ENCODE measurements at regions not wholly inside any gene's neighbourhood (a gene's known extent, or its start where the extent isn't known, plus 50 kb on each side); places are given as distances from the start of the nearest gene placed in this dataset.

DNA sequence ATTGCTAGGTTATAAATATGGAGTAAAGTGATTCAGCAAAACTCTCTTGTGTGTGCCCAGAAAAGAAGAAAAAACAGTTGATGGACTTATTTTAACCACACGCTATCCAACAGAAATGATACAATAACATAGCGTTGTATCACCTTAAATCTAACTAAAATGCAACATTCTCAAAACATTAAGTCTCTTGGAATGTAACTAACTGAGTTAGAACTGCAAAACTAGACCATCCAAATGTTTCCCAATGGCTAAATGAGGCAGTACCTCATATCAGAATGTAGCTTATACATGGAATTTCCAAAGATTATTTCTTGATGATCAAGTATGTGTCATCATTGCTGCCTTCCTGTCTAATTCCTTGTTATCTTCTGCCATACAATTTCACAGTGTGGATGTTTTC, 187.9 kb downstream of the CNTN3 start:
- H3K9me3 ChIP-seq (ENCODE audit: control insufficient read depth, low read length): no peaks in the 10 kb centered on the region
- H3K27ac ChIP-seq (ENCODE audit: low read depth, low read length, severe bottlenecking): no peak overlapping the region
- H3K36me3 ChIP-seq (ENCODE audit: control insufficient read depth, insufficient read depth, low read length): no peaks in the 10 kb centered on the region
- no CpG with 5 or more reads among the region's 2 CpGs for WGBS, 2 experiments (ENCODE audit: insufficient coverage in 2 of 2)
- no peaks in the 10 kb centered on the region for H3K4me1 ChIP-seq (ENCODE audit: control insufficient read depth, insufficient read depth, low read length, poor library complexity, severe bottlenecking)
- H3K4me3 ChIP-seq (ENCODE audit: extremely low read depth, insufficient read depth, low read length, poor library complexity, severe bottlenecking): no peak overlapping the region

- no CpG with 5 or more reads among the region's 2 CpGs for WGBS, 2 experiments (ENCODE audit: insufficient coverage in 2 of 2)
- Histone ChIP-seq H3K27ac (ENCODE audit: low read depth, low read length, severe bottlenecking) (no peak overlapping the region), H3K4me3 (ENCODE audit: extremely low read depth, insufficient read depth, low read length, poor library complexity, severe bottlenecking) (no peak overlapping the region), H3K36me3 (ENCODE audit: control insufficient read depth, insufficient read depth, low read length) (no peaks in the 10 kb centered on the region), H3K4me1 (ENCODE audit: control insufficient read depth, insufficient read depth, low read length, poor library complexity, severe bottlenecking) (no peaks in the 10 kb centered on the region), H3K9me3 (ENCODE audit: control insufficient read depth, low read length) (no peaks in the 10 kb centered on the region)
Observed at GRCh38 chr3:74423867-74424266, 190.6 kb downstream of the CNTN3 start.

GRCh38 chr3:74420538-74421124, 193.8 kb downstream of the CNTN3 start:
- Histone ChIP-seq H3K9me3 (ENCODE audit: control insufficient read depth, low read length) (no peaks in the 10 kb centered on the region), H3K27ac (ENCODE audit: low read depth, low read length, severe bottlenecking) (no peak overlapping the region), H3K4me1 (ENCODE audit: control insufficient read depth, insufficient read depth, low read length, poor library complexity, severe bottlenecking) (no peaks in the 10 kb centered on the region), H3K4me3 (ENCODE audit: extremely low read depth, insufficient read depth, low read length, poor library complexity, severe bottlenecking) (no peak overlapping the region), H3K36me3 (ENCODE audit: control insufficient read depth, insufficient read depth, low read length) (no peaks in the 10 kb centered on the region)
- WGBS, 2 experiments (ENCODE audit: insufficient coverage in 2 of 2): 80 to 100% methylated on average over 1 to 2 of the region's 2 CpGs

DNA sequence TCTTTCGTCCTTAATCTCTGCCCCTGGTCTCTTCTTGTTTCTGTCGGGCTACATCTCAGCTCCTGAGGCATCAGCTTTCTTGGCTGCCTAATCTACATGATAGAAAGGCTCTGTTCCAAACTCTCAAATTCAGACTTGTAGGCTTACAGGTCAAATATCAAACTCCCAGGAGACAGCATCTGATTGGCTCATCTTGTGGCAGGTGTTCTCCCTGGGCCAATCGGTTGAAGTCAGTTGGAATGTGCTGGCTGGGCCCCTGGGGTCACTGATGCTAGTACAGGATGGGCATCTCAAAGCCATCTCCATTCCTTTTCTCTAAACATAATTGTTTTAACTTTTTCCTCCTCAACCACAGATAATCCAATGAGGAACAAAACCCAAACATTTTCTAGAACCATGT, 198.7 kb downstream of the CNTN3 start:
- WGBS, 2 experiments (ENCODE audit: insufficient coverage in 2 of 2): 62 to 71% methylated on average over 3 of the region's 3 CpGs
- no peaks in the 10 kb centered on the region for H3K9me3 ChIP-seq (ENCODE audit: control insufficient read depth, low read length)

GRCh38 chr3:74413547-74414241, 200.8 kb downstream of the CNTN3 start:
- Histone ChIP-seq H3K9me3 (ENCODE audit: control insufficient read depth, low read length) (no peaks in the 10 kb centered on the region), H3K36me3 (ENCODE audit: control insufficient read depth, insufficient read depth, low read length) (no peaks in the 10 kb centered on the region)
- 59 to 100% methylated on average over 1 to 2 of the region's 3 CpGs for WGBS, 2 experiments (ENCODE audit: insufficient coverage in 2 of 2)

More for the DNA sequence above, 198.7 kb downstream of the CNTN3 start:
- no peak overlapping the region for H3K4me3 ChIP-seq (ENCODE audit: extremely low read depth, insufficient read depth, low read length, poor library complexity, severe bottlenecking)
- no peaks in the 10 kb centered on the region for H3K4me1 ChIP-seq (ENCODE audit: control insufficient read depth, insufficient read depth, low read length, poor library complexity, severe bottlenecking)
- H3K36me3 ChIP-seq (ENCODE audit: control insufficient read depth, insufficient read depth, low read length): no peaks in the 10 kb centered on the region
- no peak overlapping the region for H3K27ac ChIP-seq (ENCODE audit: low read depth, low read length, severe bottlenecking)

GRCh38 chr3:74410276-74410941, 204.1 kb downstream of the CNTN3 start:
- no peak overlapping the region for H3K4me3 ChIP-seq (ENCODE audit: extremely low read depth, insufficient read depth, low read length, poor library complexity, severe bottlenecking)
- H3K27ac ChIP-seq (ENCODE audit: low read depth, low read length, severe bottlenecking): no peak overlapping the region
- H3K36me3 ChIP-seq (ENCODE audit: control insufficient read depth, insufficient read depth, low read length): no peaks in the 10 kb centered on the region
- H3K4me1 ChIP-seq (ENCODE audit: control insufficient read depth, insufficient read depth, low read length, poor library complexity, severe bottlenecking): no peaks in the 10 kb centered on the region
- WGBS, 2 experiments (ENCODE audit: insufficient coverage in 2 of 2): 83% methylated on average over 1 of the region's 2 CpGs; no CpG with 5 or more reads in 1 of the 2 experiments
- no peaks in the 10 kb centered on the region for H3K9me3 ChIP-seq (ENCODE audit: control insufficient read depth, low read length)

More at GRCh38 chr3:74413547-74414241, 200.8 kb downstream of the CNTN3 start:
- H3K4me1 ChIP-seq (ENCODE audit: control insufficient read depth, insufficient read depth, low read length, poor library complexity, severe bottlenecking): no peaks in the 10 kb centered on the region
- no peak overlapping the region for H3K27ac ChIP-seq (ENCODE audit: low read depth, low read length, severe bottlenecking)
- no peak overlapping the region for H3K4me3 ChIP-seq (ENCODE audit: extremely low read depth, insufficient read depth, low read length, poor library complexity, severe bottlenecking)

GRCh38 chr3:74409066-74409465, 205.4 kb downstream of the CNTN3 start:
- Histone ChIP-seq H3K4me1 (ENCODE audit: control insufficient read depth, insufficient read depth, low read length, poor library complexity, severe bottlenecking) (no peaks in the 10 kb centered on the region), H3K4me3 (ENCODE audit: extremely low read depth, insufficient read depth, low read length, poor library complexity, severe bottlenecking) (no peak overlapping the region), H3K27ac (ENCODE audit: low read depth, low read length, severe bottlenecking) (no peak overlapping the region), H3K36me3 (ENCODE audit: control insufficient read depth, insufficient read depth, low read length) (no peaks in the 10 kb centered on the region), H3K9me3 (ENCODE audit: control insufficient read depth, low read length) (no peaks in the 10 kb centered on the region)

DNA sequence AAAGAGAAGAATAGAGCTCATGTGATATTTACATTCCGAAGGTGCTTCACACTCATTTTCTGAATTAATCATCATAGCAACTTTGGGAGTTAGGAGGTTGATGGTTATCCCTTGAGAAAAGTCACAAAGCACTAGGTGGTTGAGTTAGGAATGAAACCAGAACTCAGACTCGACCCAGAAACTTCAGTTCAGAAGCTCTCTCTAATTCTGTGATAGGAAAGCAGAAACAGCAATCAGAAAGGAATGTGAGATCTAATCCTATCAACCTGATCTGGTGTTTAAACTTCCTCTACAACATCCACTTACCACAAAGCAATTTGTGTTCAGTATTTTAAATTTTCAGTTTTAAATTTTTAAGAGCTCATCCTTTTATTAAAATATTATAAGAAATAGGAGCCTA, 211.2 kb downstream of the CNTN3 start:
- peaks cover 3% of the 10 kb centered on the region for H3K4me1 ChIP-seq (ENCODE audit: control insufficient read depth, insufficient read depth, low read length, poor library complexity, severe bottlenecking)
- WGBS, 2 experiments (ENCODE audit: insufficient coverage in 2 of 2): no CpG with 5 or more reads among the region's 2 CpGs
- H3K9me3 ChIP-seq (ENCODE audit: control insufficient read depth, low read length): no peaks in the 10 kb centered on the region
- no peak overlapping the region for H3K27ac ChIP-seq (ENCODE audit: low read depth, low read length, severe bottlenecking)
- H3K36me3 ChIP-seq (ENCODE audit: control insufficient read depth, insufficient read depth, low read length): no peaks in the 10 kb centered on the region
- no peak overlapping the region for H3K4me3 ChIP-seq (ENCODE audit: extremely low read depth, insufficient read depth, low read length, poor library complexity, severe bottlenecking)

DNA sequence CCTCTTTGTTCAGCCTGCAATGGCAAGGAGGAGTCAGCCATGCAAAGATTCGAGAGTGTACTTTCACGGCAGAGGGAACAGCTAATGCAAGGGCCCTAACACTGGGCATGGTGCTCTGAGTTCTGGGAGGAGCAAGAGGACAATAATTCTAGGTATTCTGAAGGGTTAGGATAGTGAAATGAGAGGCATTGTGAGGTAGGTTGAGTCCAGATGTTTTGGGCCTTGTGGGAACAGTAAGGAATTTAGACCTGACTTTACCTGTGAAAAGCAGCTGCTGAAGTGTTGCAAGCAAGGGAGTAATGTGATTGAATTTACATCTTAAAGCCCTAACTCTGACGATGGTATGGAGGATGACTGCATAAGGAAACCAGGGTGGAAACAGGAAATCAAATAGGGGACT, 211.6 kb downstream of the CNTN3 start:
- Histone ChIP-seq H3K36me3 (ENCODE audit: control insufficient read depth, insufficient read depth, low read length) (no peaks in the 10 kb centered on the region), H3K4me3 (ENCODE audit: extremely low read depth, insufficient read depth, low read length, poor library complexity, severe bottlenecking) (no peak overlapping the region), H3K27ac (ENCODE audit: low read depth, low read length, severe bottlenecking) (no peak overlapping the region), H3K4me1 (ENCODE audit: control insufficient read depth, insufficient read depth, low read length, poor library complexity, severe bottlenecking) (peaks cover 3% of the 10 kb centered on the region), H3K9me3 (ENCODE audit: control insufficient read depth, low read length) (no peaks in the 10 kb centered on the region)
- WGBS, 2 experiments (ENCODE audit: insufficient coverage in 2 of 2): 56 to 57% methylated on average over 3 of the region's 3 CpGs

DNA sequence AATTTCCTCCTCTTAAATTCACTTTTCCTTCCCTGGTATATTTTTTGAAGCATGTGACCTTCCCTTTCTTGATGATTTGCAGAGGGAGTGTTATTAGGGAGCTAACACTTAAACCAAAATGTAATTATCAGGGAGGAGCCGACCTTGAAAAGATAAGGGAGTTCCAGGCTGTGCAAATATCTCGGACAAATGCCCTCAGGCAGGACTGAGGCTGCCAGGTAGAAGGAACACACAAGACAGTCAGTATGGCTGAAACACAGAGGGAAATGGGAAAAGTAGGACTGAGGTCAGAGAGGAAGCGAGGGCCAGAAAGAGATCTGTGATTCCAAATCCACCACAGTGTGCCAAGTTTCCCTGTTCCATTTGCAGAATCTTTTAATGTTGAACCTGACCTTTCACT, 221.0 kb downstream of the CNTN3 start:
- no peaks in the 10 kb centered on the region for H3K4me1 ChIP-seq (ENCODE audit: control insufficient read depth, insufficient read depth, low read length, poor library complexity, severe bottlenecking)
- no peak overlapping the region for H3K4me3 ChIP-seq (ENCODE audit: extremely low read depth, insufficient read depth, low read length, poor library complexity, severe bottlenecking)
- 44 to 45% methylated on average over 2 of the region's 3 CpGs for WGBS, 2 experiments (ENCODE audit: insufficient coverage in 2 of 2)
- H3K36me3 ChIP-seq (ENCODE audit: control insufficient read depth, insufficient read depth, low read length): no peaks in the 10 kb centered on the region
- no peaks in the 10 kb centered on the region for H3K9me3 ChIP-seq (ENCODE audit: control insufficient read depth, low read length)
- no peak overlapping the region for H3K27ac ChIP-seq (ENCODE audit: low read depth, low read length, severe bottlenecking)
